ENCODE measurements at regions not wholly inside any gene's neighbourhood (a gene's known extent, or its start where the extent isn't known, plus 50 kb on each side); places are given as distances from the start of the nearest gene placed in this dataset.

- WGBS, 2 experiments (ENCODE audit: extremely low coverage in 2 of 2, insufficient read length in 1 of 2): 50% methylated on average over 1 of the region's 7 CpGs; no CpG with 5 or more reads in 1 of the 2 experiments
- in situ Hi-C loops (cut with MboI; ENCODE audit: low sequenced_read_pairs): no loop called here
Observed at GRCh38 chr4:129998436-129999150, 902.6 kb downstream of the C4orf33 start.

More at GRCh38 chr4:129998436-129999150, 902.6 kb downstream of the C4orf33 start:
- ATAC-seq (ENCODE audit: low read depth) (no peak), DNase-seq (no peak)
- Histone ChIP-seq H3K23ac (ENCODE audit: low read depth, low read length) (no peak overlapping the region), H2AK9ac (replicated peaks; ENCODE audit: low read depth, low read length, poor library complexity) (no peak overlapping the region), H3K4me3 (ENCODE audit: insufficient read depth, low read depth, low read length) (no peak overlapping the region), H4K8ac (ENCODE audit: low read depth in 2 of 2, low read length in 2 of 2) (no peak overlapping the region), H3K56ac (ENCODE audit: extremely low read depth, insufficient read depth, low read length) (no peak overlapping the region), H3K4me1 (ENCODE audit: control insufficient read depth, insufficient read depth, low read length) (no peaks in the 10 kb centered on the region), H4K20me1 (ENCODE audit: insufficient read depth, low read length) (no peaks in the 10 kb centered on the region), H2BK5ac (ENCODE audit: low read depth, low read length, poor library complexity, severe bottlenecking) (no peak overlapping the region), H3K79me1 (ENCODE audit: low read depth in 1 of 2, low read length in 2 of 2) (no peaks in the 10 kb centered on the region), H2BK120ac (ENCODE audit: low read depth, low read length) (no peak overlapping the region), H3K4me2 (ENCODE audit: low read depth, low read length) (no peak overlapping the region), H3K18ac (ENCODE audit: low read depth, low read length) (no peak overlapping the region), H3K4ac (ENCODE audit: low read depth, low read length) (no peak overlapping the region), H3K36me3 (ENCODE audit: control insufficient read depth, insufficient read depth, low read length) (no peaks in the 10 kb centered on the region), H2BK20ac (ENCODE audit: low read depth, low read length) (no peak overlapping the region), H2AK5ac (ENCODE audit: low read depth, low read length) (no peak overlapping the region), H3K27me3 (ENCODE audit: control insufficient read depth, insufficient read depth, low read length) (no peaks in the 10 kb centered on the region), H2AFZ (replicated peaks; ENCODE audit: low read length, poor library complexity) (no peak overlapping the region), H3K14ac (replicated peaks; ENCODE audit: low read depth, low read length) (no peak overlapping the region), H2BK15ac (ENCODE audit: low read depth, low read length) (no peak overlapping the region), H3K9me3 (ENCODE audit: control insufficient read depth, insufficient read depth, low read length) (peaks cover 10% of the 10 kb centered on the region), H3K27ac (ENCODE audit: insufficient read depth, low read length) (no peak overlapping the region), H4K5ac (ENCODE audit: low read depth, low read length) (no peak overlapping the region), H3K9me1 (ENCODE audit: insufficient read depth, low read length) (no peaks in the 10 kb centered on the region), H4K91ac (ENCODE audit: insufficient read depth, low read depth, low read length) (no peak overlapping the region), H3K9ac (ENCODE audit: low read depth, low read length) (no peak overlapping the region)
- TF ChIP-seq SMC3 (IDR thresholded peaks at IDR 0.05; ENCODE audit: low read depth, low read length): no peak
- TF ChIP-seq MAFK (IDR thresholded peaks at IDR 0.05; ENCODE audit: low read depth, low read length): no peak
- TF ChIP-seq MAZ (IDR thresholded peaks at IDR 0.05; ENCODE audit: borderline replicate concordance, low read depth, low read length): no peak
- TF ChIP-seq NFE2L2 (IDR thresholded peaks at IDR 0.05; ENCODE audit: low read depth, low read length): no peak
- TF ChIP-seq RCOR1 (IDR thresholded peaks at IDR 0.05; ENCODE audit: insufficient replicate concordance, low read length): no peak
- no peak for TF ChIP-seq MXI1 (IDR thresholded peaks at IDR 0.05; ENCODE audit: borderline replicate concordance, low read depth, low read length)
- no peak for TF ChIP-seq RFX5 (IDR thresholded peaks at IDR 0.05; ENCODE audit: low read depth, low read length)
- TF ChIP-seq, protein P1, sequence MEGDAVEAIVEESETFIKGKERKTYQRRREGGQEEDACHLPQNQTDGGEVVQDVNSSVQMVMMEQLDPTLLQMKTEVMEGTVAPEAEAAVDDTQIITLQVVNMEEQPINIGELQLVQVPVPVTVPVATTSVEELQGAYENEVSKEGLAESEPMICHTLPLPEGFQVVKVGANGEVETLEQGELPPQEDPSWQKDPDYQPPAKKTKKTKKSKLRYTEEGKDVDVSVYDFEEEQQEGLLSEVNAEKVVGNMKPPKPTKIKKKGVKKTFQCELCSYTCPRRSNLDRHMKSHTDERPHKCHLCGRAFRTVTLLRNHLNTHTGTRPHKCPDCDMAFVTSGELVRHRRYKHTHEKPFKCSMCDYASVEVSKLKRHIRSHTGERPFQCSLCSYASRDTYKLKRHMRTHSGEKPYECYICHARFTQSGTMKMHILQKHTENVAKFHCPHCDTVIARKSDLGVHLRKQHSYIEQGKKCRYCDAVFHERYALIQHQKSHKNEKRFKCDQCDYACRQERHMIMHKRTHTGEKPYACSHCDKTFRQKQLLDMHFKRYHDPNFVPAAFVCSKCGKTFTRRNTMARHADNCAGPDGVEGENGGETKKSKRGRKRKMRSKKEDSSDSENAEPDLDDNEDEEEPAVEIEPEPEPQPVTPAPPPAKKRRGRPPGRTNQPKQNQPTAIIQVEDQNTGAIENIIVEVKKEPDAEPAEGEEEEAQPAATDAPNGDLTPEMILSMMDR (conservative IDR thresholded peaks at IDR 0.05; ENCODE audit: low read depth, low read length): no peak
- no peak for TF ChIP-seq POLR2A (IDR thresholded peaks at IDR 0.05; ENCODE audit: low read depth, low read length)
- no peak for TF ChIP-seq FOS (IDR thresholded peaks at IDR 0.05; ENCODE audit: low read depth, low read length)
- no peak for TF ChIP-seq RAD21 (IDR thresholded peaks at IDR 0.05; ENCODE audit: low read length)
- no peak for TF ChIP-seq CEBPB (IDR thresholded peaks at IDR 0.05; ENCODE audit: low read depth, low read length)
- TF ChIP-seq, protein P2, sequence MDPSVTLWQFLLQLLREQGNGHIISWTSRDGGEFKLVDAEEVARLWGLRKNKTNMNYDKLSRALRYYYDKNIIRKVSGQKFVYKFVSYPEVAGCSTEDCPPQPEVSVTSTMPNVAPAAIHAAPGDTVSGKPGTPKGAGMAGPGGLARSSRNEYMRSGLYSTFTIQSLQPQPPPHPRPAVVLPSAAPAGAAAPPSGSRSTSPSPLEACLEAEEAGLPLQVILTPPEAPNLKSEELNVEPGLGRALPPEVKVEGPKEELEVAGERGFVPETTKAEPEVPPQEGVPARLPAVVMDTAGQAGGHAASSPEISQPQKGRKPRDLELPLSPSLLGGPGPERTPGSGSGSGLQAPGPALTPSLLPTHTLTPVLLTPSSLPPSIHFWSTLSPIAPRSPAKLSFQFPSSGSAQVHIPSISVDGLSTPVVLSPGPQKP (IDR thresholded peaks at IDR 0.05; ENCODE audit: borderline replicate concordance, low read depth, low read length): no peak
- no peak for TF ChIP-seq CHD1 (IDR thresholded peaks at IDR 0.05; ENCODE audit: low read depth, low read length)
- TF ChIP-seq BHLHE40 (IDR thresholded peaks at IDR 0.05; ENCODE audit: low read depth, low read length): no peak
- TF ChIP-seq USF2 (IDR thresholded peaks at IDR 0.05; ENCODE audit: low read depth, low read length): no peak
- CTCF ChIA-PET: no interaction called here
- POLR2A ChIA-PET (ENCODE audit: unreplicated experiment): no interaction called here
- intact Hi-C loops (cut with micrococcal nuclease): no loop called here
- dilution Hi-C loops (cut with HindIII; ENCODE audit: low sequenced_read_pairs, unreplicated experiment): no loop called here
- no TSS peak for BruUV-seq (replicated peaks)

All from IMR-90 (cell line).